IPS DF 4.7 (cell line): ENCODE measurements at regions not wholly inside any gene's neighbourhood (a gene's known extent, or its start where the extent isn't known, plus 50 kb on each side); places are given as distances from the start of the nearest gene placed in this dataset.

ENCODE experiments used
- DNase-seq: peaks from one replicate; pipeline ENCODE4 v3.0.0-alpha.2; 2013; ENCODE audit warnings: low spot score; ENCODE audit errors: extremely low read depth

- DNase-seq, result no peak
These were observed 947.9 kb upstream of the CHORDC1 start for GRCh38 chr11:91170711-91171110.

GRCh38 chr11:91164452-91164822 lies 941.6 kb upstream of the CHORDC1 start:
- DNase-seq, result no peak

- no peak for DNase-seq
These were observed 941.0 kb upstream of the CHORDC1 start for GRCh38 chr11:91163619-91164451.

GRCh38 chr11:91160661-91161060 lies 937.8 kb upstream of the CHORDC1 start:
- DNase-seq, result no peak

GRCh38 chr11:91158891-91159537 lies 936.2 kb upstream of the CHORDC1 start:
- no peak for DNase-seq

- no peak for DNase-seq
These were observed 935.4 kb upstream of the CHORDC1 start for GRCh38 chr11:91158297-91158696.

- DNase-seq, result no peak
These were observed 933.2 kb upstream of the CHORDC1 start for GRCh38 chr11:91156041-91156440.

- DNase-seq, result no peak
These were observed 925.0 kb upstream of the CHORDC1 start for GRCh38 chr11:91147885-91148284.

GRCh38 chr11:91141655-91142054 lies 918.8 kb upstream of the CHORDC1 start:
- DNase-seq, result no peak

- no peak for DNase-seq
These were observed 913.8 kb upstream of the CHORDC1 start for GRCh38 chr11:91136631-91137030.

GRCh38 chr11:91133361-91133760 lies 910.5 kb upstream of the CHORDC1 start:
- DNase-seq, result no peak

GRCh38 chr11:91129596-91129995 lies 906.7 kb upstream of the CHORDC1 start:
- no peak for DNase-seq

- DNase-seq, result no peak
These were observed 901.5 kb upstream of the CHORDC1 start for GRCh38 chr11:91124363-91124762.

GRCh38 chr11:91115116-91115515 lies 892.3 kb upstream of the CHORDC1 start:
- DNase-seq, result no peak

- DNase-seq, result no peak
These were observed 881.4 kb upstream of the CHORDC1 start for GRCh38 chr11:91104237-91104636.

- no peak for DNase-seq
These were observed 877.6 kb upstream of the CHORDC1 start for GRCh38 chr11:91100427-91100826.

GRCh38 chr11:91097083-91097482 lies 874.2 kb upstream of the CHORDC1 start:
- DNase-seq, result no peak

- DNase-seq, result no peak
These were observed 870.3 kb upstream of the CHORDC1 start for GRCh38 chr11:91093141-91093540.

- DNase-seq, result no peak
These were observed 868.7 kb upstream of the CHORDC1 start for GRCh38 chr11:91091563-91091962.

- no peak for DNase-seq
These were observed 863.2 kb upstream of the CHORDC1 start for GRCh38 chr11:91086028-91086427.

GRCh38 chr11:91082255-91082654 lies 859.4 kb upstream of the CHORDC1 start:
- no peak for DNase-seq

GRCh38 chr11:91081440-91082043 lies 858.7 kb upstream of the CHORDC1 start:
- DNase-seq, result no peak

- DNase-seq, result no peak
These were observed 855.4 kb upstream of the CHORDC1 start for GRCh38 chr11:91078221-91078620.
